HG03108 (cell line): ENCODE measurements at regions not wholly inside any gene's neighbourhood (a gene's known extent, or its start where the extent isn't known, plus 50 kb on each side); places are given as distances from the start of the nearest gene placed in this dataset.

Experiments
- ATAC-seq: cut with Tn5 transposase; IDR thresholded peaks from one replicate; pipeline ENCODE4 v1.9.1; 2021; ENCODE audit warnings: moderate library complexity; ENCODE audit not compliant: unreplicated experiment

GRCh38 chr11:37110385-37110784 lies 512.3 kb upstream of the RAG2 start:
- ATAC-seq, result no peak

GRCh38 chr11:37109286-37109585 lies 511.2 kb upstream of the RAG2 start:
- no peak for ATAC-seq

DNA sequence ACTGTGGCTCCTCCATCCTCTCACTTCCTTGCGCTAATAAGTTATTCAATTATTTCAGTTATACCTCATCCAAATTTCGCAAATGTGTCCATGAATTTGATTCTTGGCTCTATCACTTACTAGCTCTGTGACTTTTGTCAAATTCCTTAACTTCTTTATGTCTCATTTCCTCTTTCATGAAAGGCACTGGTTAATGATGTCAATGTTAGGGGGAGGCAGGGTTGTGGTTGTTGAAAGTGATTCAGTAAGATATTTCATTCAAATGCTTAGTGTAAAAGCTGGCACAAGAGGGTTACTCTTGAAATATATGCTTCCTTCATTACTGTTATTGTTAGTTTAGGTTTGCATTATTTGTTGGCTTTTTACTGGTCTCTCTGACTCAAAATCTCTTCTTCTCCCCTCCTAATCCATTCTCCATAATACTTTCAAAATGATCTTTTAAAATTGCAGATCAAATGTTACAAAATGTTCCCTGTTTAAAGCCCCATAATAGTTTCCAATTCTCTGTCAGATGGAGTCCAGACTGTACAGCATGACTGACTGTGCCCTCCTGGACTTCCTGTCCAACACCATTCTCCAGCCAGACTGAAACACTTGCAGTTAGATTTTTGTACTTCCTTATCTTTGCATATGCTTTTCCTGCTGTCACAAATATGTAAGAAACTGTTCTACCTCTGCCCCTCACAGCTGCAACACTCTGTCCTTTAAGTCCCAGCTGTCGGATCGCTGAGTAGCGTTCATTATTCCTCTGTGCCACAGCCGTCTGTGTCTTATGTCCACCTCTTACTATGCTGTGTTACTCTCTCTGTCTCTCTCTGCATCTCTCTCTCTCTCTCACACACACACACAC lies 510.6 kb upstream of the RAG2 start:
- no peak for ATAC-seq

GRCh38 chr11:37107831-37108230 lies 509.8 kb upstream of the RAG2 start:
- no peak for ATAC-seq

DNA sequence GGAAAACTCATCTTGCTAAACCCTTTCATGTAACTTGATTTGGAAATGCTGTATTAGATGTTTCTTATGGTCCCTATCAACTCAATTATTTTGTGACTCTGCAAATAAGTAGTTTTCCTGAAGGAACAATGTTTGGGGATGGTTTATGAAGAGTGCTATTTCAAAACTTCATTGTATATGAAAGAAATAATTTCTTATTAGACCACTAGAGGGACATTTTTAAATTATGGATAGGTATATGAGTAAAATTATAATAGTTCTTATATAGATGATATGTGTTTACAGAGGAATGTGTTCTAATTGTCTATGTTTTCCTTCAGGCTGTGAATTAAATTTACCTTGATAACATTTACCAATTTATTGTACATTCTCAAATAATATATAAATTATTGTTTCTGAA lies 509.4 kb upstream of the RAG2 start:
- ATAC-seq, result no peak

GRCh38 chr11:37105427-37105826 lies 507.4 kb upstream of the RAG2 start:
- ATAC-seq, result no peak

- no peak for ATAC-seq
Observed at GRCh38 chr11:37104380-37104779, 506.3 kb upstream of the RAG2 start.

- no peak for ATAC-seq
Observed at GRCh38 chr11:37100008-37100407, 502.0 kb upstream of the RAG2 start.

DNA sequence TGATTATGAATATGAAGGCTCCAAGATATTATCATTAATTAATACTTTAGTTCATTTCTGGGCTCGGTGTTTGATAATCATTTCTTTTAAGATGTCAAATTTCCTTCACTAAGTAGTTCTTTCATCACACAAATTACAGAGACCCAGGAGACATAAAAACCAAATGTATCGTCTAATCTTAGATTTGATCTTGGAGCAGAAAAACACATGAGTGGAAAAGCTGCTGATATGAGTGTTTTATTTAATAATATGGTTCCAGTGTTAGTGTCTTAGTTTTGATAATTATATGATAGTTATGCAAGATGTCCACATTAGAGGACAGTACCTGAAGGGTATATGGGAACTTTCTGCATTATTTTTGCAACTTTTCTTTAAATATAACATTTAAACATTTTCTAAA lies 494.5 kb upstream of the RAG2 start:
- no peak for ATAC-seq

- ATAC-seq, result no peak
Observed at GRCh38 chr11:37089439-37089838, 491.4 kb upstream of the RAG2 start.

- ATAC-seq, result no peak
Observed at GRCh38 chr11:37088573-37088910, 490.5 kb upstream of the RAG2 start.

- ATAC-seq, result no peak
Observed at GRCh38 chr11:37087650-37088572, 489.9 kb upstream of the RAG2 start.

GRCh38 chr11:37078521-37078920 lies 480.5 kb upstream of the RAG2 start:
- no peak for ATAC-seq

- ATAC-seq, result no peak
Observed at GRCh38 chr11:37076866-37077265, 478.8 kb upstream of the RAG2 start.

DNA sequence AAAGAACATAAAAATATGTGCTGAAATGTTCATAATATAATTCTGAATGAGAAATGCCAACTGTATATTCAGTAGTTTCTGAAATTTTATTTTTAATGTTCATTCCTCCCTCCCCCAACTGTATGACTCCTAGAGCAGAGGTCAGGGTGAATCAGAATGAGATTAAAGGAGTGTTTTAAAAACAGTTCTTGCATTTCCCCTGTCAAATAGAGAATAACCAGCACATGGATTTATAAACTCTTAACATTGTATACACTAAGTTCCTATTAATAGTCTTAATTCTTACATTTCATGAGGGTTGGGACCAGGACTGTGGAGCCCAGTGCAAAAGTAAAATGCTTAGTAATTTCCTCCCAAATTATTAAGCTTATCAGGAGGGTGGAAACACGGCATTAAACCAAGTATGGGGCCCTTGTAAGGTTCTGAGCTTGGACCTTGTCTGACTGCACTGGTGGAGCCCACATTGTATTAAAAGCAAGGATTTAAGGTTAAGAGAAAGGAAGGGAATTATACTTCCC lies 474.6 kb upstream of the RAG2 start:
- no peak for ATAC-seq

DNA sequence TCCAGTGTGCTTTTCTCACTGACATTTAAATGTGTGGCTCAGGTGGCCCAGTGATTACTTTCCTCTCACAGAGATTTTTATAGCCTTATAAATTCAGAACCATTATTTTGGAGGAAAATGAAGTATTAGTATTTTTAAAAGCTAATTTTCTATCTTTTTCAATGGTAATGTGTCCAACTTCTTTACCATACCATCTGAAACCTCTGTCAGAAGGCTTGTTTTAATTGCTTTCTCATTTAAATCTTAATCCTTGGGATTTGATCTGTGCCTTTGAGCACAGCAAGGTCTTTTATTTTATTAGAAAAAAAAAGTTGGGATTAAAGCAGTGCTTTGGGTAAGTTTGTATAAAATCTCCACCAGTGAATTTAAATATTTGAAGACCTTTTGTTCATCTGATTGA lies 452.3 kb upstream of the RAG2 start:
- ATAC-seq, result no peak

- ATAC-seq, result no peak
Observed at GRCh38 chr11:37040921-37041320, 442.9 kb upstream of the RAG2 start.

DNA sequence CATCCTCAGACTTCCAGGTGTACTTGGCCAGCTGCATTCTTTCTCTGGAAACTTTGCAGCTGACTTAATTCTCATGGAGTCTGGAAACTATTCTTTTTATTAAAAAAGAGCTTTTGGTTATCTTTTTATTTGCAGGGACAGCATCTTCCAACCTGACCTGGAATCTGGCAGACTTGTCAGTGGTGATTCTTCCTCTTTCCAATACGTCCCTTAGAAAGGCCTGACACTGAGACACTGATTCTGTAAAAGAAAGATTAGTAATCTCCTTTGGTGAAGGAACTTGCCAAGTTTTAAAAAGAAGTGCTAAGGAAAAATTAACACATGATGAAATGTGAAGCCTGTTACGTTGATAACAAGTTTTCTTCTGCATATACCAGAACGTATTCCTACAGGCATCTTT lies 440.9 kb upstream of the RAG2 start:
- no peak for ATAC-seq

- no peak for ATAC-seq
Observed at GRCh38 chr11:37026741-37027140, 428.7 kb upstream of the RAG2 start.

- ATAC-seq, result no peak
Observed at GRCh38 chr11:37026326-37026725, 428.3 kb upstream of the RAG2 start.

GRCh38 chr11:37006563-37006962 lies 408.5 kb upstream of the RAG2 start:
- ATAC-seq, result no peak

GRCh38 chr11:37002831-37003230 lies 404.8 kb upstream of the RAG2 start:
- ATAC-seq, result no peak
